Prostate gland (tissue), 2 donors: ENCODE measurements at regions not wholly inside any gene's neighbourhood (a gene's known extent, or its start where the extent isn't known, plus 50 kb on each side); places are given as distances from the start of the nearest gene placed in this dataset.
"Not testable (repeated sequence)": the region's sequence is repeated elsewhere in the genome, so short reads cannot be mapped to it uniquely, and the experiment has no call there.

Experiments used
- DNase-seq: peaks from one replicate; pipeline ENCODE4 v3.0.0-alpha.2; 2019; ENCODE audit warnings: low spot score
- H3K27ac ChIP-seq, 2 donors: fragments of 200-600 bp; sonication (generic); 2 replicates each; pipeline ENCODE4 v1.5.1; 2017 to 2019
- H3K27me3 ChIP-seq: fragments of 200-600 bp; sonication (generic); replicated peaks from 2 replicates; pipeline ENCODE4 v1.5.1; 2019; ENCODE audit not compliant: insufficient read depth
- H3K36me3 ChIP-seq, 2 donors: fragments of 200-600 bp; sonication (generic); 1 replicate in 1 of 2; 2 replicates in 1 of 2; pipeline versions ENCODE4 v1.5.1 to v1.8.1; 2017 to 2019
- H3K4me1 ChIP-seq: fragments of 200-600 bp; sonication (generic); replicated peaks from 2 replicates; pipeline ENCODE4 v1.5.1; 2019
- H3K4me3 ChIP-seq, 2 donors: fragments of 200-600 bp; sonication (generic); 2 replicates each; pipeline ENCODE4 v1.5.1; 2017 to 2019
- H3K9me3 ChIP-seq: fragments of 200-600 bp; sonication (generic); 2 replicates; pipeline ENCODE4 v1.5.1; 2017
- CTCF ChIP-seq, 4 experiments: fragments of 200-600 bp in 2 of 4; fragments of 450-650 bp in 2 of 4; sonication (generic) in 2 of 4; IDR thresholded peaks; 1 replicate in 3 of 4; 2 replicates in 1 of 4; pipeline ENCODE4 v1.5.1; 2016 to 2019; ENCODE audit warnings: antibody characterized with exemption in 4 of 4, mild to moderate bottlenecking in 2 of 4, moderate library complexity in 2 of 4
- POLR2A ChIP-seq: fragments of 450-650 bp; IDR thresholded peaks from one replicate; pipeline ENCODE4 v1.6.1; 2016; ENCODE audit warnings: antibody characterized with exemption, mild to moderate bottlenecking
- POLR2AphosphoS5 ChIP-seq: sonication (generic); formaldehyde crosslinking; IDR thresholded peaks from one replicate; pipeline ENCODE4 v1.6.1; 2017; ENCODE audit warnings: antibody characterized with exemption
- WGBS: methylation state at CpG from one replicate; pipeline ENCODE4 v1.1.5; 2018; 5-methylcytosine and 5-hydroxymethylcytosine counted together
- intact Hi-C: fragments of 100-400 bp; cut with DNase I; formaldehyde crosslinking; loops from one replicate; pipeline ENCODE4 v1.14.2; 2022

DNA sequence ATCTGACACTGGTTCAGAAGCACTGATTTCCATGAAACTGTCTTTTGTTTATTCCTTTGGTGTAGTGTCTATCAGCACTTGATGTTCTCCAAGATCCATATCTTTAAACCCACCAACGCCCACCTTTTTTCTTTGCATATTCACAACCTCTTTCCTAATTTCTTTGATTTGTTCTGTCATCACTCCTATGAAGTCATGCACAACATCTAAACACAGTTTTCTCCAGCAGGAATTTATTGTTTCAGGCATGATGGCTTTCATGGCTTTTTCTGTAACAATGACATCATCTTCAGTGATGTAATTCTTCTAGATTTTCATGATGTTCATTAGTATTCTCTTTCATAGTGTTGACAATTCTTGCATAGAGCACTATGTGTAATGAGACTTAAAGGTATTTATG, 219.6 kb upstream of the POU1F1 start:
- Histone ChIP-seq H3K9me3 (no peaks in the 10 kb centered on the region), H3K36me3 (no peaks in the 10 kb centered on the region), H3K4me1 (no peaks in the 10 kb centered on the region), H3K27me3 (no peaks in the 10 kb centered on the region), H3K4me3 (no peak overlapping the region), H3K27ac (no peak overlapping the region)
- 74% methylated on average over 1 of the region's 1 CpG for WGBS
- TF ChIP-seq POLR2AphosphoS5 (no peak), POLR2A (no peak), CTCF (IDR thresholded peaks at IDR 0.05) (no peak)
- no peak for DNase-seq
- intact Hi-C loops, result no loop called here

DNA sequence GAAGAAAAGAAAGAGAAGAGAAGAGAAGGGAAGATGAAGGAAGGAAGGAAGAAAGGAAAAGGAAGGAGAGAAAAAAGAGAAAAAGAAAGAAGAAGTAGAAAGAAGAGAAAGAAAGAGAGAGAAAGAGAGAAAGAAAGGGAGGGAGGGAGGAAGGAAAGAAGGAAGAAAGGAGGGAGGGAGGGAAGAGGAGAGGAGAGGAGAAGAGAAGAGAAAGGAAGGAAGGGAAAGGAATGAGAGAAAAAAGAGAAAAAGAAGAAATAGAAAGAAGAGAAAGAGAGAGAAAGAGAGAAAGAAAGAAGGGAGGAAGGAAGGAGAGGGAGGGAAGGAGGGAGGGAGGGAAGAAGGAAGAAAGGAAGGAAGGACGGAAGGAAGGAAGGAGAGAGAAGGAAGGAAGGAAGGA, 217.9 kb upstream of the POU1F1 start:
- Histone ChIP-seq H3K4me3 (no peak overlapping the region), H3K36me3 (no peaks in the 10 kb centered on the region), H3K27ac (no peak overlapping the region), H3K4me1 (no peaks in the 10 kb centered on the region), H3K9me3 (no peaks in the 10 kb centered on the region), H3K27me3 (no peaks in the 10 kb centered on the region)
- intact Hi-C loops, result no loop called here
- DNase-seq, result no peak
- TF ChIP-seq POLR2A (no peak), CTCF (IDR thresholded peaks at IDR 0.05) (no peak), POLR2AphosphoS5 (no peak)
- WGBS, result no CpG with 5 or more reads among the region's 1 CpG

GRCh38 chr3:87491843-87492242, 215.5 kb upstream of the POU1F1 start:
- Histone ChIP-seq H3K4me1 (no peaks in the 10 kb centered on the region), H3K4me3 (no peak overlapping the region), H3K27ac (no peak overlapping the region), H3K36me3 (no peaks in the 10 kb centered on the region), H3K9me3 (no peaks in the 10 kb centered on the region), H3K27me3 (no peaks in the 10 kb centered on the region)
- 91% methylated on average over 2 of the region's 2 CpGs for WGBS
- no peak for TF ChIP-seq POLR2A
- TF ChIP-seq POLR2AphosphoS5, result no peak
- no peak for TF ChIP-seq CTCF (IDR thresholded peaks at IDR 0.05)
- no peak for DNase-seq
- intact Hi-C loops, result no loop called here

GRCh38 chr3:87489892-87490291, 213.5 kb upstream of the POU1F1 start:
- H3K27ac ChIP-seq, result no peak overlapping the region
- no peak for DNase-seq
- intact Hi-C loops, result no loop called here
- TF ChIP-seq POLR2A, result no peak
- no peak for TF ChIP-seq POLR2AphosphoS5
- no peak for TF ChIP-seq CTCF (IDR thresholded peaks at IDR 0.05)
- no peaks in the 10 kb centered on the region for H3K4me1 ChIP-seq
- 46% methylated on average over 4 of the region's 4 CpGs for WGBS
- no peaks in the 10 kb centered on the region for H3K36me3 ChIP-seq
- H3K9me3 ChIP-seq, result no peaks in the 10 kb centered on the region
- H3K27me3 ChIP-seq, result no peaks in the 10 kb centered on the region
- H3K4me3 ChIP-seq, result no peak overlapping the region

- 56% methylated on average over 2 of the region's 2 CpGs for WGBS
- DNase-seq, result no peak
- no peaks in the 10 kb centered on the region for H3K36me3 ChIP-seq
- H3K4me1 ChIP-seq, result no peaks in the 10 kb centered on the region
- H3K4me3 ChIP-seq, result no peak overlapping the region
- intact Hi-C loops, result no loop called here
- H3K27ac ChIP-seq, result no peak overlapping the region
- no peaks in the 10 kb centered on the region for H3K27me3 ChIP-seq
- no peaks in the 10 kb centered on the region for H3K9me3 ChIP-seq
- TF ChIP-seq CTCF (IDR thresholded peaks at IDR 0.05), result no peak
- no peak for TF ChIP-seq POLR2AphosphoS5
- no peak for TF ChIP-seq POLR2A
These were observed 212.4 kb upstream of the POU1F1 start for GRCh38 chr3:87488765-87489164.

- H3K27ac ChIP-seq, H3K4me3 ChIP-seq, H3K9me3 ChIP-seq, H3K36me3 ChIP-seq, H3K27me3 ChIP-seq, intact Hi-C loops, H3K4me1 ChIP-seq, DNase-seq: not testable (repeated sequence)
- 71% methylated on average over 3 of the region's 3 CpGs for WGBS
These were observed 210.3 kb upstream of the POU1F1 start for GRCh38 chr3:87486635-87487034.
